Coronary artery (tissue), 2 donors: ENCODE measurements at regions not wholly inside any gene's neighbourhood (a gene's known extent, or its start where the extent isn't known, plus 50 kb on each side); places are given as distances from the start of the nearest gene placed in this dataset.
"Not testable (repeated sequence)": the region's sequence is repeated elsewhere in the genome, so short reads cannot be mapped to it uniquely, and the experiment has no call there.

Experiments used
- DNase-seq: peaks from one replicate; pipeline ENCODE4 v3.0.0-alpha.2; 2017; ENCODE audit warnings: low spot score
- H3K27ac ChIP-seq, 2 donors: fragments of 200-600 bp; sonication (generic); one replicate each; pipeline ENCODE4 v1.5.1; 2016 to 2019
- H3K4me3 ChIP-seq: fragments of 200-600 bp; sonication (generic); 2 replicates; pipeline ENCODE4 v1.5.1; 2016; ENCODE audit warnings: mild to moderate bottlenecking, moderate library complexity
- TF ChIP-seq, protein P1 (sequence below): fragments of 200-600 bp; sonication (generic); IDR thresholded peaks from one replicate; pipeline ENCODE4 v1.5.1; 2019; ENCODE audit warnings: antibody characterized with exemption

DNA sequence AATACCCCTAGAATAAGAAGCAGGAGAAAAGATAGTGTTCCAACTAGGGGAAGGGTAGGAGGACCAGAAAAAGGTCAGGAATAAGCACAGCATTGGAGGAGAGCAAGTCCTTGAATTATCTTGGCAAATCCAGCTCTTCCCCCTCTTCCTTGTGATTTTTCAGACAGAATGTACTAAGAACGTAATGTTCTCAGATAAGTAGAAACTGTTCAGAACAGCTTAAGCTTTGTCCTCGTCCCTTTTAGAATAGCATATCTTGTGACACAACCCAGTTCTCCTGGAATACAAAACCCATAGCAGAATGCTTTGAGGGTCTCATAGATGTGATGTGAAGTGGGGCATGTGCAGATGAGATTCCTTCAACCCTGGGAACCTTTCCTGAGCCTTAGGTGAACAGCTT is 97.4 kb downstream of the EMB start:
- DNase-seq = no peak
- no peak overlapping the region for H3K4me3 ChIP-seq
- no peak overlapping the region for H3K27ac ChIP-seq
- TF ChIP-seq, protein P1, sequence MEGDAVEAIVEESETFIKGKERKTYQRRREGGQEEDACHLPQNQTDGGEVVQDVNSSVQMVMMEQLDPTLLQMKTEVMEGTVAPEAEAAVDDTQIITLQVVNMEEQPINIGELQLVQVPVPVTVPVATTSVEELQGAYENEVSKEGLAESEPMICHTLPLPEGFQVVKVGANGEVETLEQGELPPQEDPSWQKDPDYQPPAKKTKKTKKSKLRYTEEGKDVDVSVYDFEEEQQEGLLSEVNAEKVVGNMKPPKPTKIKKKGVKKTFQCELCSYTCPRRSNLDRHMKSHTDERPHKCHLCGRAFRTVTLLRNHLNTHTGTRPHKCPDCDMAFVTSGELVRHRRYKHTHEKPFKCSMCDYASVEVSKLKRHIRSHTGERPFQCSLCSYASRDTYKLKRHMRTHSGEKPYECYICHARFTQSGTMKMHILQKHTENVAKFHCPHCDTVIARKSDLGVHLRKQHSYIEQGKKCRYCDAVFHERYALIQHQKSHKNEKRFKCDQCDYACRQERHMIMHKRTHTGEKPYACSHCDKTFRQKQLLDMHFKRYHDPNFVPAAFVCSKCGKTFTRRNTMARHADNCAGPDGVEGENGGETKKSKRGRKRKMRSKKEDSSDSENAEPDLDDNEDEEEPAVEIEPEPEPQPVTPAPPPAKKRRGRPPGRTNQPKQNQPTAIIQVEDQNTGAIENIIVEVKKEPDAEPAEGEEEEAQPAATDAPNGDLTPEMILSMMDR = no peak

- H3K27ac ChIP-seq = no peak overlapping the region
- no peak overlapping the region for H3K4me3 ChIP-seq
- no peak for DNase-seq
- TF ChIP-seq, protein P1 = no peak
Observed at GRCh38 chr5:50340757-50341156, 100.3 kb downstream of the EMB start.

GRCh38 chr5:50330633-50331032 is 110.5 kb downstream of the EMB start:
- not testable (repeated sequence) for H3K4me3 ChIP-seq, H3K27ac ChIP-seq, DNase-seq

GRCh38 chr5:50328193-50328729 is 112.8 kb downstream of the EMB start:
- Histone ChIP-seq H3K4me3 (no peak overlapping the region), H3K27ac (no peak overlapping the region)
- TF ChIP-seq, protein P1 = no peak
- no peak for DNase-seq

- DNase-seq = no peak
- no peak overlapping the region for H3K4me3 ChIP-seq
- H3K27ac ChIP-seq = no peak overlapping the region
- TF ChIP-seq, protein P1 = peak; percentile 22
Observed at GRCh38 chr5:50325237-50325832, 115.8 kb downstream of the EMB start.

DNA sequence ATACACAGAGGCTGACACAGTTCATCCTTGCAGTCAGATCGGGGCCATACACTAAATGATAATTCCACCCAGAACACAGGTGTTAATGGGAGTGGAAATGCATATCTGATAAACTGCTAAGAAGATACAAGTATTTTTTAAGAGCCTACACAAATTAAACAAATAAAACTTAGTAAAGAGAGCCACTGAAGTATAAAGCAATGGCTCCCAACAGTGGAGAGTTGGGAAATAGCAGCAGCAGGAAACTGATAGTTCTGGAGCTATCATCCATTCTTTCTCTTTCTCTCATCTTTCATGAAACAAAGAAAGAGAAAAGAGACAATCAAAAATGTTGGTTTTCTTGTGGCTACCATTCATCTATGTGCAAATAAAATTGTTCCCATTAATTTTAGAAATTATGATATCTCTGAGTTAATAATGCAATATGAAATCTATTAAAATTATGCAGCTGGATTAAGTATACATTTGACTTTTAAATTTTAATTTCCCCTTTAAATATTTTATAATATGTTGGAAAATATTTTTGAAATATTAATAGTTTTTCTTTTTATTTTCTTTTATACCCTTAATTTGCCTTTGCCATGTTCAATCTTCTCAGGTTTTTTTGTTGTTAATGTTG is 120.8 kb downstream of the EMB start:
- no peak overlapping the region for H3K27ac ChIP-seq
- TF ChIP-seq, protein P1 = no peak
- no peak for DNase-seq
- no peak overlapping the region for H3K4me3 ChIP-seq

DNA sequence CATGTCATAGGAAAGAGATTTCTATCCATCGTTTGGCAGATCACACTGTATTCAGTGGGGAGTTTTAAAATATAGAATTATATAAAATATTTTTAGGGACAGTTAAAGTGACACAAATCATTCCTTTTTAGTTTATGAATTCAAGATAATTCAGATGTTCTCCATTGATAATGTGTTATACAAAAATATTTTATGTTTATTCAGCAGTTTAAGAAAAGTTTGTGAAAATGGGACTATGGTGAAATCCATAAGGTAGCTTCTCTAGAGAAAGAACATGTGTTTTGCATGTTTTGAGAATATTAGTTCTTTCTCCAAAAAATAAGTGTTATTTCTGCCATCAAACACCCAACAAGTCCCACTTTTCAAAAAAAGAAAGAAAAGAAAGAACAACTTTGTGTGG is 122.9 kb downstream of the EMB start:
- DNase-seq = no peak
- TF ChIP-seq, protein P1 = no peak

GRCh38 chr5:50306488-50306887 is 134.6 kb downstream of the EMB start:
- not testable (repeated sequence) for H3K4me3 ChIP-seq, DNase-seq, H3K27ac ChIP-seq

More for the DNA sequence above, 122.9 kb downstream of the EMB start:
- H3K27ac ChIP-seq = no peak overlapping the region
- H3K4me3 ChIP-seq = no peak overlapping the region
